ENCODE measurements at regions not wholly inside any gene's neighbourhood (a gene's known extent, or its start where the extent isn't known, plus 50 kb on each side); places are given as distances from the start of the nearest gene placed in this dataset.
A peak's percentile ranks its signal among the peaks of the same experiment; 100 is the strongest.

DNA sequence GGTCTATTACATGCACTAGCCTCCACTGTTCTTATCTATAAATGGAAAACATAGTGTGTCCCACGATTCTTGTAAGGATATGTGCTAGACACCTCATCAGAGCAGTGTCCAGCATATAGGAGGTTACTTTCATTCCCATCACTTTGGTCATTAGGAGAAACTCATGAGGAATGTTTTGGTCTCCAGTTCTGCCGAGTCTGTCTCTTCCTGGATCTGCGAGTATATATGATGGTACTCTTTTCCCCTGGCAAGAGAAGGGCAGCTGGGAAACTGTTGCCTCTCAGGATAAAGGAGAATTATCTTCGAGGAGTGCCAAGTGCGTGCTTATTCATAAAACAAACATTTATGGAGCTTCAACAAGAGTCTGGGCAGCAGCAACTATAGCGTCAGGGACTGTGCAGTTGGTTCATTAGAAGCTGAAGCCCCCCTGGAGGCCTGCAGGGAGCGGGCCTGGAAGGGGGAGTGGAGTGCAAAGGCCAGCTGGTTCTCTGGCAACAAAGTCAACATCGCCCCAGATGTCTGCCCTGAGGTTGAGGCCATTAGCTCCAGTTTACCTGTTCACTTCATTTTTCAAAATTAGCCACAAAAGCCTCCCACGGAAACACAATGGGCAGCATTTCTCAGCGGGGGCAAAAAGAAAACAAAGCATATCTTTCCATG lies 811.9 kb downstream of the MAFB start:
- DNase-seq (ENCODE audit: low spot score) = no peak
- TF ChIP-seq, protein P1, sequence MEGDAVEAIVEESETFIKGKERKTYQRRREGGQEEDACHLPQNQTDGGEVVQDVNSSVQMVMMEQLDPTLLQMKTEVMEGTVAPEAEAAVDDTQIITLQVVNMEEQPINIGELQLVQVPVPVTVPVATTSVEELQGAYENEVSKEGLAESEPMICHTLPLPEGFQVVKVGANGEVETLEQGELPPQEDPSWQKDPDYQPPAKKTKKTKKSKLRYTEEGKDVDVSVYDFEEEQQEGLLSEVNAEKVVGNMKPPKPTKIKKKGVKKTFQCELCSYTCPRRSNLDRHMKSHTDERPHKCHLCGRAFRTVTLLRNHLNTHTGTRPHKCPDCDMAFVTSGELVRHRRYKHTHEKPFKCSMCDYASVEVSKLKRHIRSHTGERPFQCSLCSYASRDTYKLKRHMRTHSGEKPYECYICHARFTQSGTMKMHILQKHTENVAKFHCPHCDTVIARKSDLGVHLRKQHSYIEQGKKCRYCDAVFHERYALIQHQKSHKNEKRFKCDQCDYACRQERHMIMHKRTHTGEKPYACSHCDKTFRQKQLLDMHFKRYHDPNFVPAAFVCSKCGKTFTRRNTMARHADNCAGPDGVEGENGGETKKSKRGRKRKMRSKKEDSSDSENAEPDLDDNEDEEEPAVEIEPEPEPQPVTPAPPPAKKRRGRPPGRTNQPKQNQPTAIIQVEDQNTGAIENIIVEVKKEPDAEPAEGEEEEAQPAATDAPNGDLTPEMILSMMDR (IDR thresholded peaks at IDR 0.05; ENCODE audit: extremely low read depth, missing control alignments) = no peak

DNA sequence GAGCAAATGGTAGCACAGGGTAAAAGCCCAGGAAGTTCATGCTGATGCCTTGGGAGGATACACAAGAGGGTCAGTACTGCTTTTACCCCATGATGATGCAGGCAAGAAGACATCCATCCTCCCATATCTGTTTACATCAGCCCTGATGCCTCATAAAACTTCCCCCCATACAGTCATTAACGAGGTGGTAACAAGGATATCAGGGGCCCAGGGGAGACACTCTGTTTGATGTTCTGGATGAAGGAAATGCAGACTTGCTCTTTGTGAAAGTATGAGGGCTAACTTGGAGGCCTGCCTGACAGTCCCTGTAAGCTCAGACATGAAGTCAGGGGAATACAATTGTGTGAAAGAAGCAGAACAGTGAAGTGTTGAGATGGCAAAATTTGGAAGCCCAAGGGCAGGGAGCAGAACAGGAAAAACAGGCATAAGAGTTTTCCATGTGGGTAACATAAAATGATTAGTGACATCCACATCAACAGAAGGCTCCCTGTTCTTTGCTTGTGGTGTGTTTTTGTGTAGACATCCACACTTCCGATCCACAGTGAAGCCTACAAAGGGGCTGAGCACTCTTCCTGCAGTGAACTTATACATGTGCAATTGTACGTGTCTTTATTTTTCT lies 813.4 kb downstream of the MAFB start:
- TF ChIP-seq, protein P1 (IDR thresholded peaks at IDR 0.05; ENCODE audit: extremely low read depth, missing control alignments) = no peak
- no peak for DNase-seq (ENCODE audit: low spot score)

- peak; percentile 75 for DNase-seq (ENCODE audit: low spot score)
- TF ChIP-seq, protein P1 (IDR thresholded peaks at IDR 0.05; ENCODE audit: extremely low read depth, missing control alignments) = peak; percentile 75
Observed at GRCh38 chr20:39874049-39874893, 814.8 kb downstream of the MAFB start.

- TF ChIP-seq, protein P1 (IDR thresholded peaks at IDR 0.05; ENCODE audit: extremely low read depth, missing control alignments) = no peak
- no peak for DNase-seq (ENCODE audit: low spot score)
Observed at GRCh38 chr20:39873286-39873685, 815.8 kb downstream of the MAFB start.

DNA sequence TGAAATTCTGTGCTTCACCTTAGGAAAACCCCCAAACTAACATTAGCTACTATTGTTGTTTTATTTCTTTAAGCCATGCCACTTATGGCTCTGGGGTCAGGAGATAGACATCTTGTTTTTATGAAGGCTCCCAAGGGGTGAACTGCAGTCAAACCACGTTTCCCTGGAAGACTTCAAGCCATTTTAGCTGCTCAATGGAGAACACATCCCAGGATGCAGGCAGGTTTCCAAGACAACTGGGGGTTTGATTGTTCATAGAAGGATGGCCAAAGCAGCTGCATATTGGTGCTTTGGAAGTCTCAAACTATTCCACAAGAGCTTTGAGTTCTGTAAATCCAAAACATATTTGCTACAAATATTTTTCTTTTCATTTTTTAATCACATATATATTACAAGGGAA lies 818.0 kb downstream of the MAFB start:
- TF ChIP-seq, protein P1 (IDR thresholded peaks at IDR 0.05; ENCODE audit: extremely low read depth, missing control alignments) = no peak
- no peak for DNase-seq (ENCODE audit: low spot score)

- TF ChIP-seq, protein P1 (IDR thresholded peaks at IDR 0.05; ENCODE audit: extremely low read depth, missing control alignments) = no peak
- no peak for DNase-seq (ENCODE audit: low spot score)
Observed at GRCh38 chr20:39865446-39865845, 823.6 kb downstream of the MAFB start.

DNA sequence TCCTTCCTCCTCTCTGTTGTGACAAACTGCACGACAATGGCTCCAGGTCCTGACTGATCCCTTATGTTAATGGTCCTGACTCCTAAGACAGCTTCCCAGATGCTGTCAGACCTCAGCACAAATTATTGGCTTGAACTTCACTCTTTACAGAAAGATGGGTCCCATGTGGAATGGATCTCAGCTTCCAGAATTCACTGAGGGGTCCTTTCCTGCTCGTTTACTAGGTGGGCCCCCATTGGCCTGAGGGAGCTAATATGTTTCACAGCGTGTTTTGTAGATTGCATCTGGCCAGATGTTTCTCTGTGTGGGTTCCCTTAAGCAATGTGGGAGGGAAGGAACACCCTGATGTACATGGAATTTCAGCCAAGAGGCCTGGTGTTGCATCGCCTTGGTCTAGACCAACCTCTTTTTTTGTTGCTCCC lies 826.6 kb downstream of the MAFB start:
- DNase-seq (ENCODE audit: low spot score) = no peak
- TF ChIP-seq, protein P1 (IDR thresholded peaks at IDR 0.05; ENCODE audit: extremely low read depth, missing control alignments) = no peak
